H1 (cell line): ENCODE measurements at regions not wholly inside any gene's neighbourhood (a gene's known extent, or its start where the extent isn't known, plus 50 kb on each side); places are given as distances from the start of the nearest gene placed in this dataset.

Experiments used
- CEBPB ChIP-seq: IDR thresholded peaks from 2 replicates; pipeline ENCODE4 v1.6.1; 2012; ENCODE audit warnings: low read depth, low read length
- CHD2 ChIP-seq: IDR thresholded peaks from 2 replicates; pipeline ENCODE4 v1.6.1; 2012; ENCODE audit warnings: low read length, improper control_type of control experiment
- SP2 ChIP-seq: IDR thresholded peaks from 2 replicates; pipeline ENCODE4 v1.6.1; 2012; ENCODE audit warnings: mild to moderate bottlenecking, low read length, inconsistent platforms
- SRF ChIP-seq: IDR thresholded peaks from 2 replicates; pipeline ENCODE4 v1.6.1; 2011; ENCODE audit warnings: mild to moderate bottlenecking, low read depth, low read length, moderate library complexity

- TF ChIP-seq SRF (no peak), CEBPB (no peak), SP2 (no peak), CHD2 (no peak)
Observed at GRCh38 chr3:148030975-148031374, 621.8 kb downstream of the ZIC1 start (continued).
